HG03060 (cell line): ENCODE measurements at regions not wholly inside any gene's neighbourhood (a gene's known extent, or its start where the extent isn't known, plus 50 kb on each side); places are given as distances from the start of the nearest gene placed in this dataset.
"Not testable (repeated sequence)": the region's sequence is repeated elsewhere in the genome, so short reads cannot be mapped to it uniquely, and the experiment has no call there.

Source experiments
- ATAC-seq: cut with Tn5 transposase; IDR thresholded peaks from one replicate; pipeline ENCODE4 v1.9.1; 2021; ENCODE audit warnings: low read depth, moderate number of reproducible peaks; ENCODE audit not compliant: unreplicated experiment

DNA sequence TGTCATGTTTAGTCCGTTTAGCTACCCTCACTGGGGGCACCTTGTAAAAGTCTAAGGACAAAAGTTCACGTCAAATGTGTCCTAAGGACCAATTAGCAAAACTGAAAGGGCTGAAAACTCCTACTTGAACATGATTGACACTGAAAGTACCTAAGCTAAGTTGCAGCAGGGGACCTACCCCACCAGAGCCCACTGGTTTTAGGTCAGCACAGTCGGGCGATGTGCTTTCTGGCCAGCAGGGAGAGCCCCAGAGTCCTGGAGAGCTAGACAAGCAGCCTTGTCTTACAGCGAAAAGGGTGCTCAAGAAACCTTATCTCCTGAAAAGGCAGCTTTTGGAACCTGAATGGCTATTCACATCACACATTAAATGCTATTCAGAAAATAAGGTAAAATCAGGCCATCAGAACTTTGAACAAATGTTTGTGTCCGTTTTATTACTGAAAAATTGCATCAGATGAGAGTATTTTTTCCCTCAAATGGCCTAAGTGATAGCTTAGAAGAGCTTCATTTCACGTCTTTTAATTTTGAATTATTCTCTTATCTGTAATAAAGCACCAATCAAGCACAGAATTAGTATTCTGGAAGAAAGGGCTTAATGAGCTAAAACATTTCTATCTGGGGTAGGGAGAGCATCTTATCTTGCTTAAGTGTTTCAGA is 52.2 kb upstream of the MKI67 start:
- ATAC-seq, result no peak

DNA sequence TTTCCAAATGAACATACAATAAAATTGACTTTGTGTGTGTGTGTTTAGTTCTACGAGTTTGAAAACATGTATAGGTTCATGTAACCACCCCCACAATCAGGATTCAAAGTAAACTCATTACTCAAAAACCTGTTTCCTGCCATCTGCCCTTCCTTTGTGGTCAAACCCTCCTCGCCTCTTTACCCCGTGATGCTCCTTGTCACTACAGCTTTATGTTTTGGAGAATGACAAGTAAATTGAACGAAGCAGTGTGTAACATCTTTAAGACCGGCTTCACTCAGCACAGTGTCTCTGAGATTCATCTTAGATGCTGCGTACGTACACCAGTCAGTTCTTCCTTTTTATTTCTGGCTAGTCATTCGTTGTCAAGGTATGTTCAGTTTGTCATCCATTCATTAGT is 54.6 kb upstream of the MKI67 start:
- no peak for ATAC-seq

DNA sequence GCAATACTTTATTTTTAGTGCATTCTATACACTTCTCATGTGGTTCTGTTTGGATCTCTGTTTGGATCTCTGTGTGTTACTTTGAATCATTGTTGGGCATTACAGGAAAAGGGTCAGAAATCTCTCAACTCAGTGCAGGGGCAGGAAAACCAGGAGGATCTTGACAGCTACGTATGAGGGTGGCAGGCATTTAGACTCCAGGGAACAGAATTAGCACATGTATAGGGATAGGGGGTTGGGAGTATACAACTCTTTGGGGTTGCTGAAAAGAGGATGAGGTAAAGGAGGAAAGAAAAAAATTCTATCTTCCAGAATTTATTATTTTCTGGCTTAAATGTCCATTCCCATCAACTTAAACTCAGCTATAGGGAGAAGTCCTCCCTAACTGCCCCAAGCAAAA is 59.4 kb upstream of the MKI67 start:
- ATAC-seq, result no peak

- ATAC-seq, result no peak
Observed at GRCh38 chr10:128186959-128187787, 61.0 kb upstream of the MKI67 start.

GRCh38 chr10:128187788-128188185 is 61.6 kb upstream of the MKI67 start:
- no peak for ATAC-seq

GRCh38 chr10:128189176-128189575 is 63.0 kb upstream of the MKI67 start:
- no peak for ATAC-seq

GRCh38 chr10:128191847-128192246 is 65.6 kb upstream of the MKI67 start:
- no peak for ATAC-seq

DNA sequence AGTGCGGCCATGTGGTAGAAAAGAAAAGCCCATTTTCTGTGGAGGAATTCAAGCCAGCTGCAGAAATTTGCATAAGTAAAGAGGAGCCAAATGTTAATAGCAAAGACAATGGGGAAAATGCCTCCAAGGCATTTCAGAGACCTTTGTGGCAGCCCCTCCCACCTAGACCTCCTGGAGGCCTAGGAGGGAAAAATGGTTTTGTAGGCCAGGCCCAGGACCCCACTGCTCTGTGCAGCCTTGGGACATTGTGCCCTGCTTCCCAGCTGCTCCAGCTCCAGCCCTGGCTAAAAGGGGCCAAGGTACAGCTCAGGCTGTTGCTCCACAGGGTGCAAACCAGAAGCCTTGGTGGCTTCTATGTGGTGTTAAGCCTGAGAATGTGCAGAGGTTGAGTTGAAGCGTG is 75.6 kb upstream of the MKI67 start:
- ATAC-seq, result not testable (repeated sequence)

DNA sequence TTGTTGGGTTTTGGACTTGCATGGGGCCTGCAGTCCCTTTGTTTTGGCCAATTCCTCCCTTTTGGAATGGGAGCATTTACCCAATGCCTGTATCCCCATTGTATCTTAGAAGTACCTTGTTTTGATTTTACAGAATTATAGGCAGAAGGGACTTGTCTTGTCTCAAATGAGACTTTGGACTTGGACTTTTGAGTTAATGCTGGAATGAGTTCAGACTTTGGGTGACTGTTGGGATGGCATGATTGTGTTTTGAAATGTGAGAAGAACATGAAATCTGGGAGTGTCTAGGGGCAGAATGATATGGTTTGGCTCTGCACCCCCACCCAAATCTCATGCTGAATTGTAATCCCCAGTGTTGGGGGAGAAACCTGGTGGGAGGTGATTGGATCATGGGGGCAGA is 76.8 kb upstream of the MKI67 start:
- ATAC-seq, result no peak

- not testable (repeated sequence) for ATAC-seq
Observed at GRCh38 chr10:128205591-128205990, 79.4 kb upstream of the MKI67 start.

GRCh38 chr10:128206676-128207075 is 80.5 kb upstream of the MKI67 start:
- no peak for ATAC-seq

- no peak for ATAC-seq
Observed at GRCh38 chr10:128209862-128210214, 83.6 kb upstream of the MKI67 start.

GRCh38 chr10:128210215-128211063 is 84.2 kb upstream of the MKI67 start:
- no peak for ATAC-seq

DNA sequence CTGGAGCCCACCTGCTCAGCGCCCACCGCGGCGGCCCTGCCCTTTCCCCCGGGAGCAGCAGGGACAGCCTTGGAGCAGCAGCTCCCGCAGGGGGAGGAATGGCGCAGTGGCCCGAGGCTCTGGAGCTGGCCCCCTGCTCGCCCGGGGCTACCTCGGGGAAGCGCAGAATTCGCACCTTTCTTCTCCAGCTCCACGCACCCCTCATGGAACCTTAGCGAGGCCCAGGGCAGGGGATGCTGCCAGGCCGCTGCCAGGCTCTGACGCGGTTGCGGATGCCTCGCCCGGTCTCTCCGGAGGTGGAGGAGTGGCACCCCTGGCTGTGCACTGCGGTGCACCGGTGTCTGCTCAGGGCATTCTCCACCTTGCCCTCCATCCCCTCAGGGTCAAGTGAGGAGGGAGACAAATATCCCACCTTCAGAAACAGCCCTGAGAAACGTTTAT is 84.9 kb upstream of the MKI67 start:
- no peak for ATAC-seq

GRCh38 chr10:128211953-128212727 is 85.9 kb upstream of the MKI67 start:
- ATAC-seq, result peak; percentile 86

- no peak for ATAC-seq
Observed at GRCh38 chr10:128213156-128213555, 86.9 kb upstream of the MKI67 start.

- ATAC-seq, result no peak
Observed at GRCh38 chr10:128215733-128216132, 89.5 kb upstream of the MKI67 start.

DNA sequence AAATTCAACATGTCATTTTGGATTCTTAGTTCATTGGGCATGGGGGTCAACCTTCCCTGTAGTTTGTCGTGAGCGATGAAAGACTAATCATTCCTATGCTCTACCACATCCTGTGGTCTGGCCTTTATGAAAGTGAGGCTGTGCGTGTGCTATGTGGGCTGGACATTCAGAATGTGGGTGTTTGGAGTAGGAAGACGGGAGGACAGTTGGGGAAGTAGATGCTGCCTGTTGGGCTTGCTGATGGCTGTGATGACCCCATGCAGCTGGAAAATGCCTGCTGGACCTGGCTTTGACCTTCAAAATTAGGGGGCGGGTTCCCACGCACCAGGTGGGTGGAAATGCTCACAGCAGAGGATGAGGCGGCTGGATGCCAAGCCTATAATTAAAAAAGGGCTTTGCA is 90.9 kb upstream of the MKI67 start:
- ATAC-seq, result no peak

GRCh38 chr10:128218161-128218560 is 91.9 kb upstream of the MKI67 start:
- no peak for ATAC-seq

- no peak for ATAC-seq
Observed at GRCh38 chr10:128219295-128219694, 93.1 kb upstream of the MKI67 start.
